ENCODE measurements at regions not wholly inside any gene's neighbourhood (a gene's known extent, or its start where the extent isn't known, plus 50 kb on each side); places are given as distances from the start of the nearest gene placed in this dataset.

DNA sequence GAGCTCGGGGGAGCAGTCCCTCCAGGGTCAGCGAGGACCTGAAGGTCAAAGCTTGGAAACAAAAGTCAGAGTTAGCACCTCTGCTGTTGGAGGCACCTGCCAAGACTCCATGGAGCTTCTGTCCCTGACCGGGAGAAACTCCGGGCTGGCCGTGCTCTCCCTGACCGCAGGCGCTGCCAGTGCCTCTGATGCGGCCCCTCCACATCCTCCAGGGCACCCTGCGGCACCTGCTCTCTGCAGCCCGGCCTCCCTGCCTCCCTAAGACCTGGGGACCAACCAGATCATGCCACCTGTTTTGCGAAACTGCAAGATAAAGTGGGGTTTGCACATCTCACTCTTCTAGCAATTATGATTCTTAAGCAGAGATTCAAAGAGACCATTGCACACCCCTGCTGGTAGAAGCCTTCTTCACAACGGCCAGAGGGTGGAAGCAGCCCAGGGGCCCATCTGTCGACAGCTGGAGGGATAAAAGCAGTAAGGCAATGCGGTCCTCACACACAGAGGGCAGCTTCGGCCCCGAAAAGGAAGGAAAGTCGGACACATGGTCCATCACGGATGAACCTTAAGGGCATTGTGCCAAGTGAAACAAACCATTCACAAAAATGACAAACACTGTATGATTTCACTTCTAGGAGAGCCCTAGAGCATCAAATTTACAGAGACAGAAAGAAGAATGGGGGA, 477.1 kb downstream of the BRD1 start:
- TF ChIP-seq ZFP3 (CRISPR knock-in tag; IDR thresholded peaks at IDR 0.05): no peak
- TF ChIP-seq PATZ1 (CRISPR knock-in tag; IDR thresholded peaks at IDR 0.05; ENCODE audit: borderline replicate concordance): no peak
- TF ChIP-seq ZNF565 (CRISPR knock-in tag; conservative IDR thresholded peaks at IDR 0.05; ENCODE audit: low read depth): no peak
- TF ChIP-seq ZC3H10 (CRISPR knock-in tag; IDR thresholded peaks at IDR 0.05): no peak
- TF ChIP-seq, protein P1, sequence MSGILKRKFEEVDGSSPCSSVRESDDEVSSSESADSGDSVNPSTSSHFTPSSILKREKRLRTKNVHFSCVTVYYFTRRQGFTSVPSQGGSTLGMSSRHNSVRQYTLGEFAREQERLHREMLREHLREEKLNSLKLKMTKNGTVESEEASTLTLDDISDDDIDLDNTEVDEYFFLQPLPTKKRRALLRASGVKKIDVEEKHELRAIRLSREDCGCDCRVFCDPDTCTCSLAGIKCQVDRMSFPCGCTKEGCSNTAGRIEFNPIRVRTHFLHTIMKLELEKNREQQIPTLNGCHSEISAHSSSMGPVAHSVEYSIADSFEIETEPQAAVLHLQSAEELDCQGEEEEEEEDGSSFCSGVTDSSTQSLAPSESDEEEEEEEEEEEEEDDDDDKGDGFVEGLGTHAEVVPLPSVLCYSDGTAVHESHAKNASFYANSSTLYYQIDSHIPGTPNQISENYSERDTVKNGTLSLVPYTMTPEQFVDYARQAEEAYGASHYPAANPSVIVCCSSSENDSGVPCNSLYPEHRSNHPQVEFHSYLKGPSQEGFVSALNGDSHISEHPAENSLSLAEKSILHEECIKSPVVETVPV (CRISPR knock-in tag; IDR thresholded peaks at IDR 0.05): no peak
- TF ChIP-seq RARB (CRISPR knock-in tag; IDR thresholded peaks at IDR 0.05): no peak
- no peak for TF ChIP-seq TCF4 (CRISPR knock-in tag; IDR thresholded peaks at IDR 0.05; ENCODE audit: borderline replicate concordance)
- no peak for TF ChIP-seq ESRRG (CRISPR knock-in tag; IDR thresholded peaks at IDR 0.05)
- TF ChIP-seq ZFP30 (CRISPR knock-in tag; IDR thresholded peaks at IDR 0.05): no peak
- TF ChIP-seq ISL1 (CRISPR knock-in tag; IDR thresholded peaks at IDR 0.05): no peak

All from SK-N-SH treated with all-trans-retinoic acid at 6 μM for 48 hours (cell line).